ENCODE measurements at regions not wholly inside any gene's neighbourhood (a gene's known extent, or its start where the extent isn't known, plus 50 kb on each side); places are given as distances from the start of the nearest gene placed in this dataset.
A peak's percentile ranks its signal among the peaks of the same experiment; 100 is the strongest.
"Not testable (repeated sequence)": the region's sequence is repeated elsewhere in the genome, so short reads cannot be mapped to it uniquely, and the experiment has no call there.

DNA sequence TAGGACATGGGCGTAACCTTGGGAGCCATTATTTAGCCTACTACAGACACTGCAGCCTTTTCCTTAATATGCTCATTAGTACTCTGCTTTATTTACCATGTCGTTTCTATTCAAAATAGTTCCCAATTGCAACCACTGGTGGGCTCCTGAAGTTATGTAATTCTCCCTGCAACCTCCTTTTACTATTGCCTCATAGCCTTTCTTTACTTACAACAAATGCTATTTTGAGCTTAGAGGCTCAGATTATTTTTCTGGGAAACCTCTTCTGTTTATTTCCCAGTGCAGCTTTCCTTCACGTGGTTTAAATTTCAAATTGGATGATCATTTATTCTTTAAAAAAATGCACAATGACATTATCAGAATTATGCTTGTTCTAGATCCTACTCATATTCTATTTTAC, 492.3 kb upstream of the TMEFF2 start:
- H3K27ac ChIP-seq (ENCODE audit: low read depth, low read length), result no peak overlapping the region
- H3K27me3 ChIP-seq (ENCODE audit: insufficient read depth, low read length, poor library complexity, severe bottlenecking), result no peaks in the 10 kb centered on the region
- Mint-ChIP-seq H3K4me3 (no peak overlapping the region), H3K27me3 (no peaks in the 10 kb centered on the region), H3K27ac (no peak overlapping the region), H3K9me3 (no peaks in the 10 kb centered on the region), H3K36me3 (no peaks in the 10 kb centered on the region), H3K4me1 (no peaks in the 10 kb centered on the region)
- H3K4me1 ChIP-seq (ENCODE audit: insufficient read depth, low read length), result no peaks in the 10 kb centered on the region
- H3K9me3 ChIP-seq (ENCODE audit: low read length), result no peaks in the 10 kb centered on the region
- CTCF ChIA-PET, result no interaction called here
- POLR2A ChIA-PET, result no interaction called here
- H3K4me3 ChIP-seq (ENCODE audit: low read length), result no peak overlapping the region
- no peak for DNase-seq
- H3K36me3 ChIP-seq (ENCODE audit: insufficient read depth, low read length), result no peaks in the 10 kb centered on the region

DNA sequence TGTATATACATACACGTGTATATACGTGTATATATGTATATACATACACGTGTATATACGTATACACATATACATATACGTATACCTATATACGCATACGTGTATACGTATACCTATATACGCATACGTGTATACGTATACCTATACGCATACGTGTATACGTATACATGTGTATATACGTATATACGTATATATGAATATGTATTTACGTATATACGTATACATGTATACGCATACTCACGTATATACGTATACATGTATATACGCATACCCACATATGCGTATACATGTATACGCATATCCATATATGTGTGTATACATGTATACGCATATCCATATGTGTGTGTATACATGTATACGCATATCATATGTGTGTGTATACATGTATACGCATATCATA, 487.8 kb upstream of the TMEFF2 start:
- H3K9me3 ChIP-seq (ENCODE audit: low read length); CTCF ChIA-PET; H3K4me3 ChIP-seq (ENCODE audit: low read length); H3K27ac ChIP-seq (ENCODE audit: low read depth, low read length); H3K4me1 ChIP-seq (ENCODE audit: insufficient read depth, low read length); H3K4me1 Mint-ChIP-seq; H3K36me3 ChIP-seq (ENCODE audit: insufficient read depth, low read length); H3K4me3 Mint-ChIP-seq; DNase-seq; H3K27me3 ChIP-seq (ENCODE audit: insufficient read depth, low read length, poor library complexity, severe bottlenecking); H3K9me3 Mint-ChIP-seq; H3K27ac Mint-ChIP-seq; H3K36me3 Mint-ChIP-seq; H3K27me3 Mint-ChIP-seq; POLR2A ChIA-PET: not testable (repeated sequence)

DNA sequence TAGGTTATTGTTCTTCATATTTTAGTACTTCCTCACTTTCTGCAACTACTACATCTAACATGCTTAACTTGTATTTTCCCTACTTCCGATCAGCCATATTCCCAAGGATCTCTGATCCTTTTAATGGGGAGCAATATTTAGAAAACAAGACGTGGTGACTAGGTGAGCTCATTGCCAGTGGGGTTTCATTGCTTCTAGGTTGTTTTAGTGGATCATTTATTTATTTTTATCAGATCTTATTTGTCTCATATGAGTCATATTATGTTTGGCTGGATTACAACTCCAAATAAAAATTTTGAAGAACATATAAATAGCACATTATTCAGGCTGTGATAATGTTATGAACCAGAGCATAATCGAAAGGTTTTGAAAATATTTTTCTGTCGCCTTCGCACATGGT, 480.9 kb upstream of the TMEFF2 start:
- Mint-ChIP-seq H3K4me1 (no peaks in the 10 kb centered on the region), H3K27ac (peak overlapping the region in 1 of 8 donors; percentile 66), H3K27me3 (peaks cover 0 to 4% of the 10 kb centered on the region in 2 donors), H3K4me3 (no peak overlapping the region), H3K9me3 (peaks cover 0 to 3% (median 0%) of the 10 kb centered on the region in 5 donors), H3K36me3 (no peaks in the 10 kb centered on the region)
- no peak for DNase-seq
- Histone ChIP-seq H3K27me3 (ENCODE audit: insufficient read depth, low read length, poor library complexity, severe bottlenecking) (no peaks in the 10 kb centered on the region), H3K9me3 (ENCODE audit: low read length) (no peaks in the 10 kb centered on the region), H3K27ac (ENCODE audit: low read depth, low read length) (no peak overlapping the region), H3K36me3 (ENCODE audit: insufficient read depth, low read length) (no peaks in the 10 kb centered on the region), H3K4me1 (ENCODE audit: insufficient read depth, low read length) (no peaks in the 10 kb centered on the region), H3K4me3 (ENCODE audit: low read length) (no peak overlapping the region)
- POLR2A ChIA-PET, result no interaction called here
- CTCF ChIA-PET, result no interaction called here

DNA sequence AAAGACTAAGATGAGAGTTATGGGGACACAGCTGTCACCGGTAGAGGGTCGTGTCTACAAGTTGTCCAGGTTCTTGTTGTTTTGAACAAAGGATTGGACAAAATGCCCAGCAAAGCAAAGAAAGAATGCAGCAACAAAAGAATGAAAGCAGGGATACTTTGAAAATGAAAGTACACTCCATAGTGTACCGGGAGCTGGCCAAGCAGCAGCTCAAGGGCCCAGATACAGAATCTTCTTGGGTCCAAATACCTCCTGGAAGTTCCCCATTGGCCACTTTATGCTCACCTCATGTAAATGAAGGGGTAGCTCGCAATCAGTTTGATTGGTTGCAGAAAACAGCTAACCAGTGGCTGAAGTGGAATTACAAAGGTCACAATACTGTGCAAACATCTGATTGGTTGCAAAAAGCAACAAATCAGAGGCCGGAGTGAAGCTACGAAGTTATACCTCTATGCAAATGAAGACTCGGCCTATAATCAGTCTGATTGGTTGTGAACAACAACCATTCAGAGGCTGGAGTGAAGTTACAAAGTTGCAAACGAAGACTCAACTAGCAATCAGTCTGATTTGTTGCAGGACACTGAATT, 474.9 kb upstream of the TMEFF2 start:
- CTCF ChIA-PET, result no interaction called here
- Mint-ChIP-seq H3K9me3 (peaks cover 0 to 3% (median 0%) of the 10 kb centered on the region in 5 donors), H3K4me3 (no peak overlapping the region), H3K27me3 (no peaks in the 10 kb centered on the region), H3K27ac (no peak overlapping the region), H3K36me3 (no peaks in the 10 kb centered on the region), H3K4me1 (no peaks in the 10 kb centered on the region)
- Histone ChIP-seq H3K27ac (ENCODE audit: low read depth, low read length) (no peak overlapping the region), H3K36me3 (ENCODE audit: insufficient read depth, low read length) (no peaks in the 10 kb centered on the region), H3K4me3 (ENCODE audit: low read length) (no peak overlapping the region), H3K9me3 (ENCODE audit: low read length) (no peaks in the 10 kb centered on the region), H3K4me1 (ENCODE audit: insufficient read depth, low read length) (no peaks in the 10 kb centered on the region), H3K27me3 (ENCODE audit: insufficient read depth, low read length, poor library complexity, severe bottlenecking) (no peaks in the 10 kb centered on the region)
- no peak for DNase-seq
- POLR2A ChIA-PET, result no interaction called here

DNA sequence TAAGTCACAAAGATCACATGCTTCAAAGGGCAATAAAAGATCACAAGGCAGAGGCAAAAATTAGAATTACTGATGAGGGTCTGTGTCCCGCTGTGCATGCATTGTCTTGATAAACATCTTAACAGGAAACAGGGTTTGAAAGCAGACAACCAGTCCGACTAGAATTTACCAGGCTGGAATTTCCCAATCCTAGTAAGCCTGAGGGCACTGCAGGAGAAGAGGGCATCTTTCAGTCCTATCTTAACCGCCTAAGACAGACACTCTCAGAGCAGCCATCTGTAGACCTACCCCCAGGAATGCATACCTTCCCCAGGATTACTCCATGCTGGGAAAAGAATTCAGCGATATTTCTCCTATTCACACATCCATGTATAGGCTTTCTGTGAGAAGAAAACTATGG, 465.8 kb upstream of the TMEFF2 start:
- H3K27ac Mint-ChIP-seq; POLR2A ChIA-PET; H3K9me3 Mint-ChIP-seq; H3K36me3 ChIP-seq (ENCODE audit: insufficient read depth, low read length); DNase-seq; H3K27ac ChIP-seq (ENCODE audit: low read depth, low read length); H3K4me3 Mint-ChIP-seq; H3K4me1 Mint-ChIP-seq; CTCF ChIA-PET; H3K9me3 ChIP-seq (ENCODE audit: low read length); H3K36me3 Mint-ChIP-seq; H3K27me3 Mint-ChIP-seq; H3K27me3 ChIP-seq (ENCODE audit: insufficient read depth, low read length, poor library complexity, severe bottlenecking); H3K4me1 ChIP-seq (ENCODE audit: insufficient read depth, low read length); H3K4me3 ChIP-seq (ENCODE audit: low read length): not testable (repeated sequence)

DNA sequence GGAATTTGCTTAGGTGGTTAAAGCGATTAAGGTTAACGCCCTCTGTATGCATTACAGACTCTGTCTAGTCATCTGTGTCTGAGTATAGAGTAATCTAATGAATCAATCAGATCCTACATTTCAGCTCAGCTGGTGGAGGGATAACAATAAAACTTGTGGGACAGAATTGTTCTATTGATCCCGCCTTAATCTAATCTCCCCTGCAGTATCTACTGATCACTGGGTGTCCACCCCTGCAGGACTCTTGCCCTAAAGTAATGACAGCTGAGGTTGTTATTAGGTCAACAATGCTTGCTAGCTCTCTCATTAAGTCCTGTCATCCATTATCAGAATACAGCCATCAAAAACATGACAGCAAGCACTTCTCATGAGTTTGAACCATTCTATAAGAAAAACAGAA, 462.6 kb upstream of the TMEFF2 start:
- no peaks in the 10 kb centered on the region for H3K27me3 ChIP-seq (ENCODE audit: insufficient read depth, low read length, poor library complexity, severe bottlenecking)

DNA sequence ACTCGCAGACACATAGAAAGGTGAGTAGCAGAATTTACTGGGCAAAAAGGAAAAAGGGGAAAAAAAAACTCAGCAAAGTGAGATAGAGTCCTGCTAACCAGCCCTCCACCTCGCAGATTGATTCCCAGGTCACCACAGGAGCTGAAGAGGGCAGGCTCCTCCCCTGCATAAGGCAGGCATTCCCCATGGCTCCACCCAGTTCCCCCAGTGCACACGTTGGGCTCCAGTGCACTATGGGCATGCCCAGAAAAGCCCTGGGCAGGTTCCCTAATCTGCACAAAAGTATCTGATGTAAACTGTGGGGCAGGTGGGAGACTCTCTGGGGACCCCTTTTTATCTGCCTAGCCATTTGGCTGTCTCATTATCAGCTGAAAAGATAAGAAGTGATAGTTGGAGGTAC, 461.2 kb upstream of the TMEFF2 start:
- H3K36me3 ChIP-seq (ENCODE audit: insufficient read depth, low read length), result no peaks in the 10 kb centered on the region
- Mint-ChIP-seq H3K36me3 (no peaks in the 10 kb centered on the region), H3K27ac (no peak overlapping the region), H3K4me1 (no peaks in the 10 kb centered on the region), H3K27me3 (peaks cover 0 to 2% of the 10 kb centered on the region in 2 donors), H3K4me3 (no peak overlapping the region), H3K9me3 (peaks cover 0 to 18% (median 0%) of the 10 kb centered on the region in 5 donors)
- H3K27me3 ChIP-seq (ENCODE audit: insufficient read depth, low read length, poor library complexity, severe bottlenecking), result no peaks in the 10 kb centered on the region
- no peak overlapping the region for H3K4me3 ChIP-seq (ENCODE audit: low read length)
- ChIA-PET CTCF (no interaction called here), POLR2A (no interaction called here)
- no peak overlapping the region for H3K27ac ChIP-seq (ENCODE audit: low read depth, low read length)
- H3K9me3 ChIP-seq (ENCODE audit: low read length), result no peaks in the 10 kb centered on the region
- no peak for DNase-seq
- no peaks in the 10 kb centered on the region for H3K4me1 ChIP-seq (ENCODE audit: insufficient read depth, low read length)

More for the DNA sequence above, 462.6 kb upstream of the TMEFF2 start:
- Histone ChIP-seq H3K4me3 (ENCODE audit: low read length) (no peak overlapping the region), H3K4me1 (ENCODE audit: insufficient read depth, low read length) (no peaks in the 10 kb centered on the region), H3K9me3 (ENCODE audit: low read length) (no peaks in the 10 kb centered on the region), H3K27ac (ENCODE audit: low read depth, low read length) (no peak overlapping the region), H3K36me3 (ENCODE audit: insufficient read depth, low read length) (no peaks in the 10 kb centered on the region)
- peaks cover 0 to 2% of the 10 kb centered on the region in 2 donors for H3K27me3 Mint-ChIP-seq
- ChIA-PET CTCF (no interaction called here), POLR2A (no interaction called here)
- peaks cover 0 to 17% (median 0%) of the 10 kb centered on the region in 5 donors for H3K9me3 Mint-ChIP-seq
- no peak overlapping the region for H3K27ac Mint-ChIP-seq
- no peak overlapping the region for H3K4me3 Mint-ChIP-seq
- H3K4me1 Mint-ChIP-seq, result no peaks in the 10 kb centered on the region
- DNase-seq, result no peak
- H3K36me3 Mint-ChIP-seq, result no peaks in the 10 kb centered on the region

DNA sequence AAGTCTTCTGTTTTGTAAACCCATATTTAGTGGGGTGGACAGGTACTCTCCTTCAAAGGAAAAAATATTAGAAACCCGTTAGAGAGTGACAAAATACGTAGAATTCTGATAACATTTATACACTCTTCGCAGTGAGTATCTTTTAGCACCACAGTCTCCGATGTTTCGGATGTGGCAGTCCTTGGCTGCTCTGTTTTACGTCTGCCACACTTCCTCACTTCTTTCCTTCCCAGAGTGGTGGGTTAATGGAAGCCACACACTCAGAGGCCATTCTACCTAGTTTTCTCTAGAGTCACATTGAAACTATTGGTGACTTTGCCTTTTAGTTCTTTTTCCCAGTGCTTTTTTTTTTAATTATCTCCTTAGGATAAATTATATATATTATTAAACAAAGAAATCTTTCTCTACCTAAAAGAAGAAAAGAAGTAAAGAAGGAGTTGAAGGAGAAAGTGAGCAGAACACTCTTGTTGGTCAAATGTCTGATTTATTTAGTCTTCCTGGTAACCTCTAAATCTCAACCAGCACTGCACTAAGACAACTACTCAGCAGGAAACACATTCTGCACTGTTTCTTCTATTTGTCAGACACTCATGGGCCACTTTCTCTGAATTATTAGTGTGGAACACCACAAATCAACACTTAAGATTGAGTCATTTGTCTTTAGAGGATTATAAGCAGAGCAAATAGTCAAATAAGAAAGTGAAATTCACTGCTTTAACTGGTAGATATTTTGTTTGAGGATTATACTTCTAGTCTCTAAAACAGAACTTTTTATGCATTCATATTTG, 451.3 kb upstream of the TMEFF2 start:
- H3K4me3 ChIP-seq (ENCODE audit: low read length), result no peak overlapping the region
- Mint-ChIP-seq H3K4me3 (no peak overlapping the region), H3K27me3 (no peaks in the 10 kb centered on the region), H3K36me3 (no peaks in the 10 kb centered on the region), H3K27ac (no peak overlapping the region), H3K4me1 (no peaks in the 10 kb centered on the region), H3K9me3 (peaks cover 0 to 2% (median 0%) of the 10 kb centered on the region in 5 donors)
- H3K4me1 ChIP-seq (ENCODE audit: insufficient read depth, low read length), result no peaks in the 10 kb centered on the region
- H3K9me3 ChIP-seq (ENCODE audit: low read length), result no peaks in the 10 kb centered on the region
- no peaks in the 10 kb centered on the region for H3K27me3 ChIP-seq (ENCODE audit: insufficient read depth, low read length, poor library complexity, severe bottlenecking)
- no peaks in the 10 kb centered on the region for H3K36me3 ChIP-seq (ENCODE audit: insufficient read depth, low read length)
- POLR2A ChIA-PET, result no interaction called here
- CTCF ChIA-PET, result no interaction called here
- DNase-seq, result no peak
- no peak overlapping the region for H3K27ac ChIP-seq (ENCODE audit: low read depth, low read length)
